HG02588 (cell line): ENCODE measurements at regions not wholly inside any gene's neighbourhood (a gene's known extent, or its start where the extent isn't known, plus 50 kb on each side); places are given as distances from the start of the nearest gene placed in this dataset.

Source experiments
- ATAC-seq: cut with Tn5 transposase; IDR thresholded peaks from one replicate; pipeline ENCODE4 v1.9.1; 2021; ENCODE audit warnings: mild to moderate bottlenecking, moderate library complexity; ENCODE audit not compliant: unreplicated experiment

DNA sequence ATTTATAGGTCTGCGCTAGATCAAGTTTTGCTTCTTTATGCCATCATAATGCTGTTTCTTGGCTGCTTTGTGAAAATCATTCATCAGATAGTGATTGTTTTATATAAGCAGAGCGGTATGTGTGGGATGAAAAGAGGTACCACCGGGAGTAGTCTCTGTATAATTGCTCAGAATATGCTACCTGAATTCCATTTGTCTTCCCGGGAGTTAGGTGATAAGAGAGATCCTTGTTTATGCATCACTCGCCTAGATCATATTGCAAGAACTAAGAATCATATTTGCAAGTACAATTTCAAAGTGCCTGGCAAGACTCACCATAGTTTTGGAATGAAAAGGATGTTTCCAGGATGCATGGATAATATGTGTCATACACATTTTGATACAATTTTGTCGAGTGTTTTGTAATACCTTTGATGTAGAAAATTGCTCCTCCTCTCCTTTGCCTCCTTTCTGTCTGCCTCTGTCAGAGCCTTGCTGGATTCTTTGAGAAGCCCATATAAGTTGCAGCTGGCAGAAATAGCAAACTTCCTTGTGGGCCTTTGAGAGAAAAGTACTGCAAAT, 1306.0 kb upstream of the SLC10A2 start:
- ATAC-seq = no peak

DNA sequence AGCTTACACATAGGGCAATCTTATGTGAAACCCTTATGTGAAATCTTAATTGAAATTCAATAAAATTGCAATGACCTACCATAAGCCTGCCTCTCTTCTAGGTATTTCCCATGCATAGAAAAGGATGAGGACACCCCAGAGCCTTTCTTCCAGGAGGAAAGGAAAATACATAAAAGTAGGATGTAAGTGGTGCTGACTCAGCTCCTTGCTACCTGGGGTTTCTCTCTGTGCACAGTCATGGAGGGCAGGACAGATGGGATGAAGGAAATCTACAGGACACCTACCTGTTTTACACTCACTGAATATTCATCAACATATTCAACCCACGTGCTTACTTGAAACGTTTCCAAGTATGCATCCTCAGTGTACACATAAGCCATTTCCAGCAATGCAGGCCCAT, 1299.2 kb upstream of the SLC10A2 start:
- no peak for ATAC-seq

DNA sequence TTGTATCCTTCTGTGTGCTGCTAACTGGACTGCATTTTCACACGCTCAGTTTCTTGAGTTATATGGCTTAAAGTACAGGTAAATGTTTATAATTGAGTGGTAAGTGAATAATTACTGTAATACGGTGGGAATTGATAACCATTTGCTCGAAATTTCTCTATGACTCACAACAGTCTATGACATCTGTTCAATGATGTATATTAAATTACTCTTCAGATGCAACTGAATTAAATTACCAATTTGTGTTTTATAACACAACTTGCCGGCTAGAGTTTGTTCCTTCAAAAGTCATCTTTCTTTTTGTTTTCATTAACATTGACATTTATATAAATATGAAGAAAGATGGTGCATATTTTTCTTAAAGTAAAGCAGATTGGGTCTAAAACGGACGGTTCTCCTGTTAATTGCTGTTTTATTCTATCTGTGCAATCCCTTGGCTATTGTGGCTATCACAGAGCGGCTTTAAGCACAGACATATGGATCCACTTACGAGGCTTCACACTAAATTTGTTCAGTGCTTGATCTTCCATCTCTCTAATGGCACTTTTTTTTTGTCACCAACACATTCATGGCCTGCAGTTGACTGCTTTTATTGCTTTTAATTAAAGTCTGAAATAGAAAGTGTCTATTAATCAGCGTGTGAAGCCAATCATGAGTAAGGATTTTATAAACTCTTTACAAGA, 1291.6 kb upstream of the SLC10A2 start:
- no peak for ATAC-seq

DNA sequence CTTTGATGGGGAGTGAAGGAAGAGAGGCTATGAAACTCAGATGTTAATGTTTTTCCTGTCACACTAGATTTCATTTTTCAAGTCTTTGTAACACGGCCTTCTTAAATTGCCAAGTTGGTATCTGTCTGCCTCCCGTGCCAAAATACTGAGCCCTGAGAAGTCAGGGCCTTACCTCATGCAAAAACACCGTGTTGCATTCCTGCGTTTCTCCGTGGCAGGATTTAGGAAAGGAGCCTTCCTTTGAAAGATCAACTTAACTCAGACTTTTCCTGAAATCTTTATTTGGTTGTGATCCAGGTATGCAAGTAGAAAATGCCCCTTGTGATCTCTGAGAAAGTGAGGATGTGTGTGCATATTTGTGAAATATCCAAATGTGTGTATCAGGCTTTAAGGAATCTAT, 1291.0 kb upstream of the SLC10A2 start:
- ATAC-seq = no peak

DNA sequence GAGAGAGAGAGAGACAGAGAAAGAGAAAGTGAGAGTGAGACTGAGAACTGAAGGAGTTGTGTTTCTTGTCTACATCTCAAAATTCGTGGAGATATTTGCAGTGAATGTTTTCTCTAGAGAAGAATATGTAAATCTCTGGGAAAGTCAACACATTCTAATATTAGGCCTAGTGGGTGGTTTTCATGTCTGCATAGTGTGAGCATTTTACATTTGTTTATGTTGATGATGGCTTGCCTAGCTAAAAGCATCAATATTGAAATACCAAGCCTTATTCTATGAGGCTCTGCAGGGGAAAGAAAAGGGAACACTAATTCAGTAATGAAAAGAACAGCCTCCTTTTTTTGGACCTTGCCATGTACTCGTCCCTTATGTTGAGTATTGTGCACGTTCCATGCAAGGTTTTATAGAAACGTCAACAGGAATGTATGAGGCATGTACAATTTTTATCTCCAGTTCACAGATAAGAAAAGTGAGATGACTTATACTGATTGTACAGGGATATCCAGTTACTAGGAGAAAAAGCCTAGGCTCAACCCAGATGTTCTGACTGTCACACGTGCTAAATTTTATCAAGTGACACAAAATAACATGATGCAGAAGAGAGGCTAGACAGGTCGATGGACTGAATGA, 1288.9 kb upstream of the SLC10A2 start:
- ATAC-seq = no peak

DNA sequence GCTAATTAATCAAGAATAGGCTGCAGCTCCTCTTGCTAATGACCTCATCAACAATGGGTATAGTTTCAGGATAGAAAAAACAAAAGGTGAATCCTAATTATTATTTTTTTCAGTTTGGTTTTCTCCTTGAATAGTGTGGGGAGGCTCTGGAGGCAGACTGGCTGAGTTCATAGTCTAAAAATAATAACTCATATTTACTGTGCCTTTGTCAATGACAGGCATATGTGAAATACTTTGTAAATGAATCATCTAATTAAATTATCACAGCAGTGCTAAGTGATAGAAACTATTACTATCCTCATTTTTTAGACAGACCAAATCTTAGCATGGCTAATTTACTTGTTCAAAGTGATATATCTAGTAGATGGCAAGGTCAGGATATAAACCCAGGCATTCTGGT, 1261.0 kb upstream of the SLC10A2 start:
- ATAC-seq = no peak

DNA sequence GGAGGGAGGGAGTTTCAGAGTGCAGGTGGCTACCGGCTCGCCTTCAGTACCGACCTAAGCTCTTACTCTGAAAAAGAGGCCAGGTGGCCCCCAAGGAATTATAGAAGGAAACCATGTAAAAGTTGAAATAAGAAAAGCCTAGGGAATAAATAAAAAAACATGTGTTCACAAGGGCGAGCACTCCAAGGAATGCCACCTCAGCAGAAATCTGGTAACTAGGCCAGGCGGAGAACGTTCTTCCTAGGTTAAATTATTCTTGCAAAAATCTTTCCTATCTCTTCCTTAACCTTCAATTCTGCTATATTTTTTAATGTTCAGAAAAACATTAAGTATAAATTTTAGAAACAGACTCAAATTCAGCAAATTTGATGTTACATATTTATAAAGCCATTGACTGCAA, 1260.3 kb upstream of the SLC10A2 start:
- ATAC-seq = no peak

DNA sequence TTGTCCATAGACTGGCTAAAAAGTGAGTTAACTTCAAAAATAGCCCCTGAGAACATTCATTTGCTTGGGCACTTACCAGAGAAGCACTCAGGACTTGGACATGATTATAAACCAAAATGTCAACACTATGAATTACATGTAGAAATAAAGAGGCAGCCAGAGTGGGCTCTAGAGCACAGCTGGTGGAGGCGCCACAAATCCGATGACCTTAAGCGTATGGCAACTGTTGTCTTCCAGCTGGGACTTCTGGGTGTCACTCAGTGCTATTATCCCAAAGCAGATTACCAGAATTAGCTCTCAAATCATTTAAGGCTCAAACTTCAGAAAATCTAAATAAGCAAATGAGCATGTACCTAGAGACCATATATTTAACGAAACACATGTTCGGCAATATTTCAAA, 1255.5 kb upstream of the SLC10A2 start:
- ATAC-seq = no peak

DNA sequence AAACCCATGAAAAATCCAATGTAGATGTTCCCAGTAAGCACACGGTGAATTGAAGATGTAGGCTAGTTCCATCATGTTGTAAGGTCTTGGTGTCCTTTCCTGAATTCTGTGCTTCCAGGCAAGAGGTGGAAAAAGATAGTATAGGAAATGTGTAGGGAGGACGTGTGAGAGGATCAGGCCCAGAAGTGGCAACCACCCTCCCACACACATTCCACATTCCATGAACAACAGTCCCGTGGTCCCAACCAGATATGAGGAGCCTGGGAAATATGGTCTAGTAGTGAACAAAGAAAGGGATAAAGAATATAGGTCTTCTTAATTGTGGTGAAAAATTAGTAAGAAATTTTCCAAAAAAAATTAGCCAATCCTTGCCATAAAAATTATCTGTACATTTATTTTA, 1254.2 kb upstream of the SLC10A2 start:
- no peak for ATAC-seq

DNA sequence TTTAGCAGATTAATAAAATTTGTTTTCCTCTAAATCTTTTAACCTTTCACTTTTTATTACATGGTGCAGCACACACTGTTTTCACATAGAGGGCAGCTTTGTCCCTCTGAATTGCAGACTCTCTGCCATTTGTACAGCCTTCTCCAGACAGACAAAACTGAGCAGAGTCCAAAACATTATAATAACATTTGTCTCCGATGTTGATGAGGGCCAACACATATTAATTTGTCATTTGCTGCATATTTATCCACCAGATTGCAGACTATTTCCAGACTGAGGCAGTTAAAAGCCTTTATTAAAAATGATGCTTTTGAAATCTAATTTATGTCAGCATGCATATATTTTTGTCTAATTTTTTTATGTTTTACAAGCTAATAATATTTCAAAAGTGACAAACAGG, 1251.9 kb upstream of the SLC10A2 start:
- ATAC-seq = no peak

DNA sequence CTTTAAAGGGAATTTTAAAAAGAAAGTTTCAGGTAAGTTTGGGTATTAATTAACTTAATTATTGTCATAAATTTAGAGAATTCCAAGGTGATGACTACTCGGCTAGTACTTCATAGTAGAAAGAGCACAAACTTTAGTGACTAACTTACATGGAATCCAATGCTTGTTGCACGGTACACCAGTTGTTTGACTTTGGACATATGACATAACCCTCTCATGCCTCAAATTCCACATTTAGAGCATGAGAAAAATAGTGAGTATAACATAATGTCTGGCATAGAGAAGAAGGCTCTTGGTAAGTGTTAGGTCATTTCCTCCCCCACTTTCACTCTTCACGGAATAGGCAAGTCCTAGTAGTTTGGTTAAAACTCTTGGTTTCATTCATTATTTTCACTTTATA, 1249.4 kb upstream of the SLC10A2 start:
- no peak for ATAC-seq

DNA sequence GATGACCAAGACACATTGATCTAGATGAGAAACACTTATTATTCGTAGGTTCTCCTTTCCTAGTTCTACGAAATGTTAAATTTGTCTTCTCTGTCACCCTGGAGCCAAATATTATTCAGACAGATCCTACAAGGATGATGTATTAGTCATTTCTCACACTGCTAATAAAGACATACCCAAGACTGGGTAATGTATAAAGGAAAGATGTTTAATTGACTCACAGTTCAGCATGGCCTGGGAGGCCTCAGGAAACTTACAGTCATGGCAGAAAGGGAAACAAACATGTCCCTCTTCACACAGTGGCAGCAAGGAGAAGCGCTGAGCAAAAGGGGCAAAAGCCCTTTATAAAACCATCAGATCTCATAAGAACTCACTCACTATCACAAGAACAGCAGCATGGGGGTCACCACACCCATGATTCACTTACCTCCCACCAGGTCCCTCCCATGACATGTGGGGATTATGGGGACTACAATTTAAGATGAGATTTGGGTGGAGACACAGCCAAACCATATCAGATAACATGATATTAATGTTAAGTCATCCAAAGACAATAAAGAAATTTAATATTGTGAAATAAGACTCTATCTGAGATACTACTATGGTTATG, 1248.8 kb upstream of the SLC10A2 start:
- ATAC-seq = no peak

DNA sequence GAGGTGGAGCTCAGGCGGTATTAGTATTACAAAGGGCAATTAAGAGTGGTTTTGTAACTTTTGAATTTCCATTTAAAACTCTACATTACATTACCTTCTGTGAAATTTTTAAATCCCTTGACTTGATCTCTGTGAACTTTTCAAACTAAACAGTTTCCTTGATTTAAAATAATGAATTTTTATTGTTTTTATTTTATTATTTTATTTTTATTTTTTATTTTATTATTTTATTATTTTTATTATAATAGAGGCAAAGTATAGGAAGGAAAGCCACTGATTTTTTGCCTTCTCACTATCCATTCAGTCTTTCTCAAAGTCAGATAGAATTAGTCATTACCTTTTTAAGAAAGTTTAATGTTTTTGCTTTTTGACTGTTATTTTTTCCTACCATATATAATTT, 1248.1 kb upstream of the SLC10A2 start:
- no peak for ATAC-seq

DNA sequence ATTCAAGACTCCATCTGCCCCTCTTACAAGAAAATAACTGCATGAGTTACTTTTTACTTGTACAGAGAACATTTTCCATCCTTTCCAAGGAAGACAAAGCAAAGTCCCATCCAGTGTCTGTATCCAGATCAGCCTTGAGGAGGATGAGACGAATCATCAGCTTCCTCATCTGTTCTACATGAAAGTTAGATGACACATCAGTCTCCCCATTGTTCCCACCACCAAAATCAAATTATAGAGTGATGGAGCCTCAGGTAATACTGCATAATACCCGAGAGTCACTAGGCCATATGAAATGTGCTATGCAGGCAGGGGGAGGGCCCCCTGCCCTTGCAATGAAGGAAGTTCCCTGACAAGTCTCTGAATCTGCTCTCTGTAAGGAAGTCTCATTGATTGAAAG, 1244.6 kb upstream of the SLC10A2 start:
- no peak for ATAC-seq

DNA sequence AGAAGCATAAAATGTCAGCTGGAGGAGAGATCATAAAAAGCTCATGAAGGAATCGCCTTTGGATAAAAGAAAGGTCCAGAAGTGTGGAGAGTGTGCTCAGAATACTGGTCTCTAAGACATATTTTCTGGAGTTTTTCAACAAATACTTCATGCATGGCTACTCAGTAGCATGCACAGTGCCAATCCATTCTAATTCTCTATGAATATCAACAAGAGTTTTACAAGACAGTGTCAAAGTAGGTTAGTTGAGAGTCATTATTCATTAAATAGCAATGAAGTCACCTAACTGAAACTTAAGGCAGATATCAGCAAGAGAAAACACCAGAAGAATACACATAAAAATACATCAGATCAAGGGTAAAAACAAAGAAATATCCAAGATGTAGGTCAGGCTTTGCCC, 1243.2 kb upstream of the SLC10A2 start:
- no peak for ATAC-seq

DNA sequence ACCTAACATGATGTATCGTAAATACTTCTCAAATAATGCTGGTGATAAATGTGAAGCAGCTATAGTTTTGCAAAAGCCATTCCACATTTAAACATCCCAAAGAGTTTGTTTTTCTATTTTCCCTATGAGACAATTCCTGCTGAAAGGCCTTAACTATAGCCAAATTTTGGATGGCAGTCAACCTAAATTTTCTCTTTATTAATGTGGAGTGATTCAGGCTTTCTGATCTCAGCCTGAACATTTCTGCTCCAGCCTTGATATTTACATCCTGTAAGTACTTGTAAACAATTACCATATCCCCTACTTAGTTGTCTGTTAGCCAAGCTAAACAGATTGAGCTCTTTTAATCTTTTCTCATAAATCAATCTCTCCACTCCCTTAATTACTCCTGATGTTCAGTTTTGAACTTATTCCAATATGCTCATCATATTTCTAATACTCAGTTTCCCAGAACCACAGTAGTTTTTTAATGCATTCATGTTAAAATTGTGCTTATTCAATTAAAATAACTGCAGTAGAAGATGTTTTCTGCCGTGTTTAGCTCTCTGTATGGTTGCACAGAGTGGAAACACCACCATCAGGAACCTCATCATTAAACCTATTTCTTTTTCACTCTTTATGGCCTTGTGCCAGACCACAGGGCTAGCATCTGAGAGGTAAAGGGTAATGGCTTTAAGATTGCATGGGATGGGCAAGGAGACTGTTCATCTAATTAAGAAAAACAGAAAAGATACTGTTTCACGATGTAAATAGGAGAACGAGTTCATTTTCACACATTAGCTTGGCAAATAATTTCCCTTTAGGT, 1235.2 kb upstream of the SLC10A2 start:
- ATAC-seq = no peak

DNA sequence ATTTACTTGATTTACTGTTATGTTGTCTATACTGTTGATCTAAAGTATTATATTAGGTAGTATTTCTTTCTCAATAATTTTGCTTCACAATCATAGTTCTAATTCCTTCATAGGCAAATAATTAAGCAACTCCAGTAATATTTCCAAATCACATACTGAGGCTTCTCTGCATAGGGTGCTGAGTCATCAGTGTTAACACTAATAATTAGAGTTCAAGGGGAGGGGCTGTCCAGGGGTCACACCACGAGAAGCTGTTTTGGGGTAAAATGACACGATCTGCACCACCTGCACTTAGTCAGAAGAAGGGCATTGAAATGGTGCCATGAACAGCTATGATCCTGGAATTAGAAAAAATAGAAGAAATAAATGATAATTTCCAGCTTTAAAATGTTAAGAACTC, 1230.9 kb upstream of the SLC10A2 start:
- no peak for ATAC-seq

DNA sequence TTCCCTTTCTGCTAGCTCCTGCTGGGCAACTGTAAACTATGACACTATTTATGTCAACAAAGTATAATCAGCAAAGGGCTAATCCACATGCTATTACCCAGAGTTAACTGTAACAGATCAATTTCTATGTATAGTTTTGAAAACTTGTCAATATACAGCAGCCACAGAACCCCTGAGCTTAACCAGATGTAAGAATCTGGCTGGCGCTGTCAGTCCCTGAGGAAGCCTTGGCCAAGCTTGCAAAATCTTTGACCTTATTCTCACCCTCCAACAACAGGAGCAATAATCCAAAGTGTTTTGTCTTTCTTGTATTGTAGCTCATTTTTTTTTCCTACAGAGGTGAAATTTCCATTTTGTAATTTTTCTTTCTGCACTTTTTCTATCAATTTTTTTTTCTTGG, 1230.1 kb upstream of the SLC10A2 start:
- no peak for ATAC-seq

DNA sequence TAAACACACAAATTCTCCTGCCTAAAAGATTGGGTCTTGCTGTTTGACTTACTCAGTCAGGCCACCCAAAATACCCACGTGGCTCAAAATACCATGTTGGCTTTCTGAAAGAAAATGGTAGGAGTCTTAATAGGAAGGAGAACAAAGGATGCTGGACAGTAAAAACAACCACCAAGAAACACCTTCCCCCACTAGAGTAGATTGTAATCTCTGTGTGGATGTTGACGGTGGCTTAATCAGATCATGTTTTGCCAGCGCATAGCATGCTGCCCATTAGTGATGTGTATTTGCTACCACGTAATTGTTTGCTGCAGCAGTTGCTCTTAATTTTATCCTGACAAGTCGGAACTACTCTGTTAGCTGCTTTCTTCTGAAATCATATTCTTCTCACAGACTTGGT, 1229.3 kb upstream of the SLC10A2 start:
- no peak for ATAC-seq

DNA sequence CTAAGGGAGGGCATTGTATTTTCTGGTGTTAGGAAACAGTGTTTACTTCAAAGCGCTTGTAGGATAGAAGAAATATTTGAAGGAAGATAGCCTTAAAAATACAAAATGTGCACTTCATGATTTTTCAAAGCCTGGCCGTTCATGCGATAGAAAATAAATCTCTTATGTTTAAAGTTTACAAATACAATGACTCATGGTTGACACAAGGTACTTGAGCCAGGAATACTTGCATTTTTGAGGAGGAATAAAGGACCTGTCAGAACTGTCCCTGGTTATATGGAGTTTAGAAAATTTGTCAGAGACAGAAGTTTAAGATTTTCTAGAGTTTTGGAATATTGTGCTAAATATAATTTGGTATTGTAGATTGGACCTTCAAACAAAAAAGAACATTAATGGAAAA, 1223.2 kb upstream of the SLC10A2 start:
- no peak for ATAC-seq

DNA sequence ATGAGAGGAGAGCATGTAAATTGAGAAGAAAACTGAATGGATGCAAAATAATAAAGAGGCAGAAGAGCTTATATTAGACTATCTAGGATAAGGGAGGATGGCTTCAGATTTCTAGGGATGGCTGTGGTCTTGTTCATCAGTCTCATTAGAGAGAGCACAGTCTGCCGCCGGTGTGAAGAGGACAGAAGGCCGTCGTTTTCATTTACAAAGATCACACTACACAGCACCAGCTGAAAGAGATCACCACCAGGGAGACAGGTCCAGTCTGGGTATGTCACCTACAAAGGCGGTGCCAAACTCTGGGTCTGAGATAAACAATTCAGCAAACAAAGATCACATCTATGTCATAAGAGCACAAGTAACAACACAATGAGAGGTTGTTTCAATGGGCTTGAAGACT, 1222.3 kb upstream of the SLC10A2 start:
- ATAC-seq = no peak
